HG02623 (cell line): ENCODE measurements at regions not wholly inside any gene's neighbourhood (a gene's known extent, or its start where the extent isn't known, plus 50 kb on each side); places are given as distances from the start of the nearest gene placed in this dataset.
"Not testable (repeated sequence)": the region's sequence is repeated elsewhere in the genome, so short reads cannot be mapped to it uniquely, and the experiment has no call there.

Experiments
- ATAC-seq: cut with Tn5 transposase; IDR thresholded peaks from one replicate; pipeline ENCODE4 v1.9.1; 2021; ENCODE audit warnings: moderate library complexity; ENCODE audit not compliant: unreplicated experiment

DNA sequence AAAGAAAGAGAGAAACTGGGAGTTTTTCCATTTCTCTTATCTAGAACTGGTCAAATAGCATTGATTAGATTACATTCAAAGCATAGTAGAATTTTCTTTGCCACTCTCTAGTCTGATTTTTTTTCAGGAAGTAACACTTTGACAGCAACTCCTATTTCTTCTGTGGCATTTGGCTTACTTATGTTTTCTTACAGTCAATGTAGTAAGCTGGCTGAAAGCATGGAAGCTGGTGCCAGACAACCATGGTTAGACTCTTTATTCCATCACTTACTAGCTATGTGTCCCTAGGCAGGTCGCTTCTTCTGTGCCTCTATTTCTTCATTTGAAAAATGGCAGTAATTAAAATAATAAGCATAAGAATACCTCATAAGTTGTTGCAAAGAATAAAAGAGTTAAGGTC lies 54.2 kb upstream of the OPRM1 start:
- no peak for ATAC-seq

DNA sequence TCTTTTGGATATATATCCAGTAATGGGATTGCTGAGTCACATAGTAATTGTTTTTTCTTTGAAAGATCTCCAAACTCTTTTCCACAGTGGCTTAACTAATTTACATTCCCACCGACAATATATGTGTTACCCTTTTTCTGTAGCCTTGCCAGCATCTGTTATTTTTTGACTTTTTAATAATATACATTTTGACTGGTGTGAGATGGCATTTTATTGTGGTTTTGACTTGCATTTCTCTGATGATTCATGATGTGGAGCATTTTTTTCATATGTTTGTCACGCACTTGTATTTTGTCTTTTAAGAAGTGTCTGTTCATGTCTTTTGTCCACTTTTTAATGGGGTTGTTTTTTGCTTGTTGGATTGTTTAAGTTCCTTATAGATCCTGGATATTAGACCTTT lies 58.9 kb upstream of the OPRM1 start:
- ATAC-seq, result no peak

DNA sequence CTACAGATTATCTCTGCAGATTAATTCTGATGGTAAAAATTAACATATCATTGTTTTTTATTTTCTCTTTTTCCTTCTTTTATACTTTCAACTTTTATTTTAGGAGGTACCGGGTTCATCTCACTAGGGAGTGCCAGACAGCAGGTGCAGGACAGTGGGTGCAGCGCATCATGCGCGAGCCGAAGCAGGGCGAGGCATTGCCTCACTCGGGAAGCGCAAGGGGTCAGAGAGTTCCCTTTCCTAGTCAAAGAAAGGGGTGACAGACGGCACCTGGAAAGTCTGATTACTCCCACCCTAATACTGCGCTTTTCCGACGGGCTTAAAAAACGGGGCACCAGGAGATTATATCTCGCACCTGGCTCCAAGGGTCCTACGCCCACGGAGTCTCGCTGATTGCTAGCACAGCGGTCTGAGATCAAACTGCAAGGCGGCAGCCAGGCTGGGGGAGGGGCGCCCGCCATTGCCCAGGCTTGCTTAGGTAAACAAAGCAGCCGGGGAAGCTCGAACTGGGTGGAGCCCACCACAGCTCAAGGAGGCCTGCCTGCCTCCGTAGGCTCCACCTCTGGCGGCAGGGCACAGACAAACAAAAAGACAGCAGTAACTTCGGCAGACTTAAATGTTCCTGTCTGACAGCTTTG lies 60.0 kb upstream of the OPRM1 start:
- not testable (repeated sequence) for ATAC-seq

DNA sequence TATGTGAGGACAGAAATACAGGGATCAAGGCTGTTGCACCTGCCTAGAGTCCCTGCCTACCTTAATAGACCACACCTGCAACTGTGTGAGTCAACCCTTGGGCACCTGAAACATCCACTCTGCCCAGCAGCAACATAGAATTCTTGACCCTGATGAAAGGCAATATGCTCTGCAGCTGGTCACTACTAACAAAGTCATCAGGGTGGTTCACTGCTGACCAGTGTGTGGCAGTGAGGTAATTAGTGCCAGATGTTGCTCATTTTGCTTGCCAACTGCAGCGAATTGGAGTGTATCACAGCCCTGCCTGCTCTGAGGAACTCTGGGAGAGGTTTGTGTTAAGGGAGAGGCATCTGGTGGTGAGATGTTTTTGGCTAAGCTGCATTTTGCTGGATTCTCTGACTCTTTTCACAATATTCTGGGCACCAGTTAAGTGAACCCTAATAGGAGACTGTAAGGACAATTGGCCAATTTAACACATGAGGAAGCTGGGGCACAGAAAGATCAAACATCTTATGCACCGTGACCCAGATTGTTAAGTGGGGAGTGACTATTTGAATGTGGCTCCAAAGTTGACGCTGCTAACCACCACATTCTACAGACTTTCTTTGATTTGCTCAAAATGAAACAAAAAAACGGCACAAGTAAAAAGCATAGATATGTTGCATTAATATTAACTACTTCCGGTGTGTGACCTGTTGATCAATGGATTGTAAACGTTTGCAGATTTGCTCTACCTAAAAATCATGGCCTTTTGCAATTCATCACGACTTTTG lies 61.9 kb upstream of the OPRM1 start:
- no peak for ATAC-seq

DNA sequence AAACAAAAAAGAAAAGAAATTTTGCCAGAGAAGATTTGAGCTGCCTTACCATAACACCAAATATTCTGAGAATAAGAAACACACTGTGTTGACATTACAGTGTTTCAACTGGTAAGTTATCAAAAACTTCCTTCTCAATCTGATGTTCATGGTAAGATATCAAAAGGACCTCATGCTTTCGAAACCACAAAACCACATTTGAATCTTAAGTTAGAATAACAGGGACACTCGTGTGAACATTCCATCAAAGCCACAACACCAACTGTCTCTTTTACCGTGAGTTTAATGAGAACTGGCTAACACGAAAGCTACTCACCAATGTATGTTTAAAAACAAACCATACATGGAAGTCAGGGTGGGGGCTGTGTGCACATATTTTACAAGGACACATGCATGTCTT lies 73.0 kb upstream of the OPRM1 start:
- no peak for ATAC-seq

DNA sequence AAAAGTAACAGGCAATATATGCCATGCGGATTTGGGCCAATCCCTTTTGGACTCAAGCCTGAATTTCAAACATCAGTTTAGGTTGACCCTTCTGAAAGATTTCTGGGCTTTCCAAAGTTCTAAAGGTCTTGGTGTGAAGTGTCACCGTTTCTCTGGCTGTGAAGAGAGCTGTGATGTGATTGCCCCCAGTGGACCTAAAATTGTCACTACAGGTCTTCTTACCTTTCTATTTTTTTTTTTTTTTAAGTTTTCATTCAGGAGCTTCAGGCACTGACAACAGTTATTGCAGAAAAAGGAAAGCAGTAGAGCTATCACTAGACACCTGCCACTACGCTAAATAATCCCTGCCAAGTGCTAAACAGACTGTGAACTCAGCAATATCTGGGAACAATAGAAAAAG lies 75.7 kb upstream of the OPRM1 start:
- no peak for ATAC-seq

DNA sequence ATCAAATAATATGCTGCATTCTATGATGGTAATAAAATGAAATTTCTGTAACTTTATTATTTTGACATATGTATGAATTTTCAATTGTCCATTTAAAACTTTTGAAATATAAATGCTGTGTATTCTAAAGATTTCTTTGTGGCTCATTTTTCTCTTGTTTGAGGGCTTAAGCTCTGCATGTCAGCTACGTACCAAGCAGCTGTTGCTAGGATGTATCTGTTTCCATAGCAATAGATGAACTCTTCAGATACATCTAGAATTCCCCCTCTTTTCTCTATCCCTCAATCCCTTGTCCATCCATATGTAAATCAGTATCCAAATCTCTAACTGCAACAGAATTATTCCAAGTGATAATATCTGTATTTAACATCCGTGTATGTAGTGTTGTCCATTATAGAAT lies 76.5 kb upstream of the OPRM1 start:
- no peak for ATAC-seq

DNA sequence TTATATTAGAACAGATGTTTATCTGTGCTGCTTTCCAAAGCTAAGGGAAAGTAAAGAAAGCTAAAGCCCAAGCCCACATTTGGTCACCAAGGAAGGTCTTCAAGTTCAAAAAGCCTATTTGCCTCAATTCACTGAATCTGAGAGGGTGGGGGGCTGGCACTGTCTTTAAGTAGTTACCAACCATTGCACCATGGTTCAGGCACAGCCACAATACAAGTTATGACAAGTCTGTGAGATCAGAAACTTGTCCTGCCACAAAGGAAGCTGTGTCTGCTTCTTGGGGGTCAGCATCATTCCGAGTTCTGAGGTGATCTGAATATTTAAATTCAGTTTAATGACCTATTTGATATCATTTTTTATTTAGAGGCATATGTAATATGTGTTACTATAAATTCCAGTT lies 78.3 kb upstream of the OPRM1 start:
- ATAC-seq, result no peak

DNA sequence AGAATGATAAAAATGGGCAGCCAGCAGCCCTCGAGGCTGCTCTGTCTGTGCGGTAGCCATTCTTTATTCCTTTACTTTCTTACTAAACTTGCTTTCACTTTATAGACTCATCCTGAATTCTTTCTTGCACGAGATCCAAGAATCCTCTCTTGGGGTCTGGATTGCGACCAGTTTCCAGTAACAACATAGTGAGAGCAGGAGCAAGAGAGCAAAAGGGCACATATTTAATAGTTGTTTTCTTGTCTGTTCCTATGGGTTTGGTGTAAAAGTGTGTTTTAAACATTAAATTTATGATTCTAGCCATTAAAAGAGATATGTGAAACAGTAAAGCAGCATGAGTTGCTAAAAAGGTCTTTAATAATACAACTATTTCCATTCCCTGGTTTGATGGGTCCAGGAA lies 78.8 kb upstream of the OPRM1 start:
- ATAC-seq, result no peak

DNA sequence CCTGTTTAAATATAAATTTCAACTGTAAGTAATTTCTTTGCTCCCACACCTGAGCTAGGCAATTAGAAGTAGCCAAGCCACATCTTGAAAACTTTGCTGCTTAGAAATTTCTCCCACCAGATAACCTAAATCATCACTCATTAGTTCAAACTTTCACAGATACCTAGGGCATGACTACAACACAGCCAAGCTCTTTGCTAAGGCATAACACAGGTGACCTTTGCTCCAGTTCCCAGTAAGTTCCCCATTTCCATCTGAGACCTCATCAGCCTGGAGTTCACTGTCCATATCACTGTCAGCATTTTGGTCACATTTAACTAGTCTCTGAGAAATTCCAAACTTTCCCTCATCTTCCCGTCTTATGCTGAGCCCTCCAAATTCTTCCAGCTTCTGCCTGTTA lies 79.8 kb upstream of the OPRM1 start:
- ATAC-seq, result no peak

DNA sequence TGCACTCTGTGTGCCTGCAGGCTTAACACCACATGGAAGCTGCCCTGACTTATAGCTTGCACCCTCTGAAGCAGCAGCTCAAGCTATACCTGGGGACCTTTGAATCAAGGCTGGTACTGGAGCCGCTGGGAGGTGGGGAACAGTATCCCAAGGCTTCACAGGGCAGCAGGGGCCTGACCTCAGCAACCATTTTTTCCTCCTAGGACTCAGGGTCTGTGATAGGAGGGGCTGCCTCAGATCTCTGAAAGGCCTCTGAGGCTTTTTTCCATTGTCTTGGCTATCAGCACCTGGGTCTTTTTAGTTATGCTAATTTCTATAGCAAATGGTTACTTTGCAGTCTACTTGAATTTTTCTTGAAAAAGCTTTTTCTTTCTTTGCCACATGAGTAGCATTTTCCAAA lies 80.2 kb upstream of the OPRM1 start:
- ATAC-seq, result no peak

DNA sequence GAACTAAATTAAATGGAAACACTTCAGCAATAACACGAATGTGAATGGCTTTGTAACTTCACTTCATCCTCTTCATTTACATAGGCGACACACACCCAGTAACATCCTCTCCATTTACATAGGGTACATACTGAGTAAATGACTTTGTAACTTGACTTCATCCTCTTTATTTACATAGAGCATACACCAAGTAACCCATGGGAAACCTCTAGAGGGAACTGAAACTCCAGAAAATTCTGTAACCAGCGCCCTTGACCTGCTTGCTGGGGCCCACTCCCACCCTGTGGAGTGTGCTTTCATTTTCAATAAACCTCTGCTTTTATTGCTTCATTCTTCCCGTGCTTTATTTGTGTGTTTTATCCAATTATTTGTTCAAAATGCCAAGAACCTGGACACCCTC lies 81.6 kb upstream of the OPRM1 start:
- peak; percentile 96 for ATAC-seq

DNA sequence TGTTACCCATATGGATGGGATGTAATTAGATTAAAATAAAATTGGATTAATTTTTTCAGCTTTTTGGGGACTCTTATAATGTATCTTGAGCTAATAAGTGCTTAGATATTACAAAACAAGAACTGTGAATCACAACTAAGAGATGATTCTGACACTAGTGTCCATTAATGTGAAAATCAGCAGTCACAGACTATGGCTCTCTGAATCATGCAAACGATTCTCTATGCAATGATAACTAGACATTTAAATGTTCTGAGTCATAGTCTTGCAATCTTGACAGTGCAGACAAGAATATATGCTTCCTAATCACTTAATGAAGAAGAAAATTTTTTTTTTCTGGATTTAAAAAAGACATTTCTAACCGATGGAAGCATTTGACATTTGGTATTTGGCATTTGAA lies 82.2 kb upstream of the OPRM1 start:
- no peak for ATAC-seq

DNA sequence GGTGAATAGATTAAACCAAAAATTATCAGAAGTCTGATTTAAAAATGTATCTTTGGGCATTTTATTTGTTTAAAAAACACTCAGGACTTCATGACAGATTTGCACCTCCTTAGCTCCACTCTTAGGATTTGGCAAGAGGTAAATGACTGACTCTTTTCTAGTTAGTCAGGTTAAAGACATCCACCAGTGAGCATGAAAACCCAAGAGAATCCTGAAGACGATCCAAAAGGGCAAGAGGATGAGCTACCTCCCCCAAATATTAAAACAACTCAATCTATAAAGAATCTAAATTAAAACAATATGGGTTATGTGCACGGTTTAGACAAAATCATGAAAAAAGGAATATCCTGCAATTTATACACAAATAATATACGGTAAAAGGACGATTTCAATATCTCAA lies 89.4 kb upstream of the OPRM1 start:
- no peak for ATAC-seq

DNA sequence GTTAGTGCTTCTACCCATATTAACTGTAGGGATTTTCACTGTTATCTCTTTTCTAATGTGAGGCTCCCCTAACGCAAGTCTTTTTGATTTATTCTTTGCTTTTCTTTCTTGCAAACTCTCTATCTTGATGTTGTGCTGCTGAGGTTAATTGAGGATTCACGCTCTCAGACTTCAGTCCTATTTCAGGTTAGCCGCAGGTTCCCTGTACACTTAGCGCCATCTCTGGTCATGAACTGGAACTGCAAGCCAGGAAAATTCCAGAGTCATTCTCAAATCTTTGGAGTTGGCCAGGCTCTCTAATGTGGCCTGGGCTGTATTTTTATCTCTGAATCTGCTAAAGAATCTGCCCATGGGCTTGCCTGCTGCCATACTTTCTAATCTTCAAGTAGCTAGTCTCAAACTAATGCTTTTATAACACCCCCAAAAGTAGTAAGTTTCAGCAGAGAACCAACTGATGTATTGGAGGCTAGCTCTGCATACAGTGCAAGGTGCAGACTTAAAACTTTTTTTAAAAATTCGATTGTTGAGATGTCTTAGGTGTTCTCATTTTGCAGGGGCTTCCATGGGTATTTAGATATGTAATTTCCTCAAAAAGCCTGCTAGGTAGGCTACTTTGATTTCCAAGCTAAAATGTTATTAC lies 91.1 kb upstream of the OPRM1 start:
- peak; percentile 60 for ATAC-seq

DNA sequence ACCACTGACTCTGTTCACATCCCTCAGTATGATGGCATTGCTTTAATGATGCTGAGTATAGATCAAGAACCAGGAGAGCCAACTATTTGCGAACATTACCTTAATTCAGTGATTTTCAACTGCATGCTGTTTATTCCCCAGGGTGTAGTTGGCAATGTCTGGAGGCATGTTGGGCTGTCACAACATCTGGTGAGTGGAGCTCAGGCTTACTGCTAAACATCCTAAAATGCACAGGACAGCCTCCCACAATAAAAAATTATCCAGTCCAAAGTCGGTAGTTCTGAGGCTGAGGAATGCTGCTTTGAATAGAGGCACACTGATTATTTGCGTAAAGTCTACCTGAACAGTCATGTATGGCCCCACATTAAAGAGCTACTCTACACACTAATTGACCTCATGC lies 94.8 kb upstream of the OPRM1 start:
- ATAC-seq, result no peak

DNA sequence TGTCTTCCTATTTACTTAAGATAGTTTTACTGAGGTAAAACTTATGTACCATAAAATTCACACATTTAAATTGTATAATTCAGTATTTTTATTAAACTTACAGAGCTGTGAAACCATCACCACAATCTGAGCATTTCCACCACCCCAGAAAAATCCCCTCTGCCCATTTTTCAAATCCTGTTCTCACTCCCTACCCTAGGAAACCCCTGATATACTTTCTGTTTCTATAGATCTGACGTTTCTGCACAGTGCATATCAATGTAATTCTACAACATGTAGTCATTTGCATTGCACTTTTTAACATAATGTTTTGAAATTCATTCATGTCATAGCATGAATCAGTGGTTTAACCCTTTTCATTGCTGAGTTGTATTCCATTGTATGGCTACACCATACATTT lies 96.7 kb upstream of the OPRM1 start:
- ATAC-seq, result peak; percentile 52

DNA sequence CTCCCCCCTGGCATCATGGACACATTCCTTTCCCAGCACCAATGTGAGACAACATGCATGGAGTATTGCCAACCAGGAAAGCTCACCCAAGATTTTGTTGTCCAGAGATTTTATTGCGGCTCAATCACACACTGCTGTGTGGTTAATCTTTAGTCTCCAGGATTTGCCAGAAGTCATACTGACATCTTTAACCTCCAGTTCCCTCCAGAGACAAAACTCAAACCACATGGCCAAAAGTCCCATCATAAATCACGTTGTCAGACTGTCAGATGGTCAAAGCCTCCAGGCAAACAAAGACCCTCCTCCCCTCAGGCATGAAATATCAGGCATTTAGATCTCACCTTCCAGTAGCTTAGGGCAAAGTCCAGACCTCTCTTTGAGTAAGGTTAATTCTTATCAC lies 97.3 kb upstream of the OPRM1 start:
- no peak for ATAC-seq

DNA sequence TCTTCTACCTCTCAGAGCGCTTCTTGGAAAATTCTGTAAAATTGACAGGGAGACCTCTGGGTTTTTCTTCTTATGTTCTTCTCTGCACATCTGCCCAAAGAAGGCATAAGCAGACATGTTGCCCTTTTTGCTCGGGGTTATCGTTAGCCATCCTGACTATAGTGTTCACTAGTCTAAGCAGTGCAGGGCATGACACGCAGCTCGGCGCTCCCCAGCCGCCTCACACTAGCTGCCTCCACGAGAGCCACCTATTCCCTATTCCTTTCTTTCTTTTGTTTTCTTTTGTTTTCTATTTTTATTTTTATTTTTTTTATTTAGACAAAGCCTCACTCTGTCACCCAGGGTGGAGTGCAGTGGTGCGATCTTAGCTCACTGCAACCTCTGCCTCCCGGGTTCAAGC lies 100.2 kb upstream of the OPRM1 start:
- no peak for ATAC-seq

DNA sequence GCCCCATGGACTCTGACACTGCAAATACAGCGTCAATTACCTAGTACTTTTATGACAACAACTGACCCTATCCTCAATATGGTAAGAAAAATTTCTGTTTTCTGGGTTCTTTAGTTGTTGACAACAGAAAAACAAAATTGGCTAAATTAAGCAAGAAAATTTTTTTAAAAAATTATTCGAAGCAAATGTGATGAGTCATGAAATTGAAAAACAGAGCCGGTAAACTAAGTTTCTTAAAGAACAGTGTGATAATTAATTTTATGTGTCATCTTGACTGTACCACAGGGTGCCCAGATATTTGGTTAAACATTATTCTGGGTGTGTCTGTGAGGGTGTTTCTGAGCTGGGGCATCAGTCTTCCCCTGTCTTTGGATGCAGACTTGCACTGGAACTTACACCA lies 107.6 kb upstream of the OPRM1 start:
- ATAC-seq, result no peak

DNA sequence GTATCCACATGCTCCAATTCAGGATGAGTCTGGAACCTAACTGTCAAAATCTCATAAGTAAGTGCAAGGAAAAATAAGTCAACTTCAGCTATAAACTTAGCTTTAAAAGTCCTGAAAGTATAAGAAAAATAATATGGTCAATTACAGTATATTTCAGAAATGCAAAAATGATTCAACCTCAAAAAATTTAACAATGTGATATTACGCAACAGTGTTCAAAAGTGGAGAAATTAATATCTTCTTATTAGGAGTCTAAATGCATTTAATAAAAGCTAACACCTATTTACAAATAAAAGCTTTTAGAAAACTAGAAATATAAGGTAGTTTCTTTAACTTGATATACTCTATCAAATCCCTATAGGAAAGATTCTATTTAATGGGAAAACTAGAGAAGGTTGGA lies 111.2 kb upstream of the OPRM1 start:
- no peak for ATAC-seq

DNA sequence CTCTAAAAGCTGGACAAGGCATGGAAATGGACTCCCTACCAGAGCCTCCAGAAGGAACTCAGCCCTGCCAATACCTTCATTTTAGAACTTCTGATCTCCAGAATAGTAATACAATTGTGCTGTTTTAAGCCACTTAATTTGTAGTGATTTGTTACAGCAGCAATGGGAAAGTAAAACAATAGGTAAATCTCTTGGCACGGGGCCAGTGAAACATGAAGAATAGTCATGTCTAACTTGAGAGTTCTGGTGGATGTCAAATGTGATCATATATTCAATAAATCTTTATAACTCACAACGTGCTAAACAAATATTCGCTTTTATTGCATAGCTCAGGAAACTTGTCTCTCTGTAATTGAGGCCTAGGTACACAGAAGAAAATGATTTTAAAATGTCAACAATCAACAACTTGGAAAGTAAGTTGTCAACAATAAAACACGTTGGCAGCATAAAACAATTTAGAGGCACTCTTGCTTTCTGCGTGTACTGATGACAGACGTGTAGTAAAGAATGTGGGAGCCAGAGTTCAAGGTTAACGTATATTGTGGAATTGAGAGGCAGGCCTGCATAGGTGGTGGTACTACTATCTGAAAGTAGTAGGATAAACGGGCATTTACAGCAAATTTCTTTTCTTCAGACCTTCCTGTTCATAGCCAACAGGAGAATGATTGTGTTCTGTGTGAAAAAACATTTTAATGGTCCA lies 140.5 kb upstream of the OPRM1 start:
- no peak for ATAC-seq
